NCI-H226 (cell line): ENCODE measurements at regions not wholly inside any gene's neighbourhood (a gene's known extent, or its start where the extent isn't known, plus 50 kb on each side); places are given as distances from the start of the nearest gene placed in this dataset.
"Not testable (repeated sequence)": the region's sequence is repeated elsewhere in the genome, so short reads cannot be mapped to it uniquely, and the experiment has no call there.

Experiments
- DNase-seq: peaks from one replicate; pipeline ENCODE4 v3.0.0-alpha.2; 2015

GRCh38 chr12:107377596-107378385 lies 284.4 kb upstream of the CRY1 start:
- DNase-seq, result no peak

DNA sequence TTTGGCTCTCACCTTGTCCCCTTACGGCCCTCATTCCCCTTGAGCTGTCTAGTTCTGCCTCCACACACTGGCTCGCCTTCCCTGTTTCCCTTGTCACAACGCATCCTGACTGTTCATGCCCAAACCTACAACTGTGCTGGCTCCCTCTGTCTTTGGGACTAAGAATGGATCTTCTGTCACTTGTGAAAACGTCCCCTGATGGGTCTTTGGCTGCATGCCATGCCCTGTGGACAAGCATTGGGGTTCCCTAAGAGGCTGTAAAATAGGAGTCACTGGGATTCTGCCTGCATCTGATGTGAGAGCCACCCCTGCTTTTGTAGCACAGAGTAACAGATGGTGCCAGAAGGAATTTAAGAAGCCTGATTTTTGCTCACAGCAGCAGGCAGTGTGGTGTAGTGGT lies 285.3 kb upstream of the CRY1 start:
- no peak for DNase-seq

DNA sequence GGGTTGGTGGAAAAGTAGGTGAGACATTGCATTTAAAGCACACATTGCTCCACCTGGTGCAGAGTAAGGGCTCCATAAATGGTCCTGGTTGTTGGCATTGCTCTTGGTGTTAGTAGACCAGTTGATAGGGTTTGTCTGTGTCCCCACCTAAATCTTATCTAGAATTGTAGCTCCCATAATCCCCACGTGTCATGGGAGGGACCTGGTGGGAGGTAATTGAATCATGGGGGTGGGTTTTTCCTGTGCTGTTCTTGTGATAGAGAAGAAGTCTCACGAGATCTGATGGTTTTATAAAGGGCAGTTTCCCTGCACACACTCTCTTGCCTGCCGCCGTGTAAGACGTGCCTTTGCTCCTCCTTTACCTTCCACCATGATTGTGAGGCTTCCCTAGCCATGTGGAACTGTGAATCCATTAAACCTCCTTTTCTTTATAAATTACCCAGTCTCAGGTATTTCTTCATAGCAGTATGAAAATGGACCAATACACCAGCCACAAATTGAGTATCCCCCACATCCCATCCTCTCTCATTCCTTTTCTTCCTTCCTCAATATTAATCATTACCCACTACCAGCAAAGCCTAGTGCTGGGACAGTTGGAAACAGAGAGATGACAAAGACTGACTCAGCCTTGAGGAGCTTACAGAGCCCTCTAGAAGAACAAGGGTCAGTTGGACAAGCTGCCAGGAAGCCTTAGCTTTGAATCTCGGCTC lies 285.9 kb upstream of the CRY1 start:
- not testable (repeated sequence) for DNase-seq

DNA sequence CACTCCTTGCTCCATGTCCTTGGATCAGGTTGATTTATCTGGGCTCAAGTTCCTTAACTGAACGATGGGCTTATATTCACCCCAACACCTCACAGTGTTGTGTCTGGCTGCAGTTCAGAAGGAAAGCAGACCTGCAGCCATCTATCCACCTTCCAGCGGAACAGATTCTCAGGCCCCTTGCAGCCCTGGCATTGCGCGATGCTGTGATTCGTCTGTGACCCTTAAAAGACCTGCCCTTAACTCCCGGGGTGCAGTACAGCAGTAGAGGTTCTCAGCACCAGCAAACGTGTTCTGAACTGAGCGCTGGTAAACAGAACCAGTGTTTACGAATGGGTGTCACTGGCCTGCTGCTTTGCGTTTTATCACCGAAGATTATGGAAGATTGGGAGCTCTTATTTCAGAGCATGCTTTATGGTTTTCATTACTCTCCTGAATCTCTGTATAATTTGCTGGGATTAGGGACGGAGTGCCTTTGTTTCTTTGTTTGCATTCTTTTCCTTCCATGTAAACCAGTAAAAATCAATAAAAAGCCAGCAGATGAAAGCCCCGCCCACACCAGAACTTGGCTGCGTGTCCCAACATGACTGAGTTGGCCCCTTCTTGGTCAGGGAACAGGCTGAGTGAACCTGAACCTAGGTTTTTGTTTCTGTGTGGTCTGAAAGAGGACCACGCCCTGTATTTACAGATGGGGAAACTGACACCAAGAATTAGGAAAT lies 286.7 kb upstream of the CRY1 start:
- no peak for DNase-seq

GRCh38 chr12:107384645-107385044 lies 291.3 kb upstream of the CRY1 start:
- no peak for DNase-seq

- DNase-seq, result peak; percentile 32
These were observed 292.2 kb upstream of the CRY1 start for GRCh38 chr12:107385509-107385908.

- no peak for DNase-seq
These were observed 293.2 kb upstream of the CRY1 start for GRCh38 chr12:107386569-107386968.

- no peak for DNase-seq
These were observed 294.9 kb upstream of the CRY1 start for GRCh38 chr12:107388263-107388662.

DNA sequence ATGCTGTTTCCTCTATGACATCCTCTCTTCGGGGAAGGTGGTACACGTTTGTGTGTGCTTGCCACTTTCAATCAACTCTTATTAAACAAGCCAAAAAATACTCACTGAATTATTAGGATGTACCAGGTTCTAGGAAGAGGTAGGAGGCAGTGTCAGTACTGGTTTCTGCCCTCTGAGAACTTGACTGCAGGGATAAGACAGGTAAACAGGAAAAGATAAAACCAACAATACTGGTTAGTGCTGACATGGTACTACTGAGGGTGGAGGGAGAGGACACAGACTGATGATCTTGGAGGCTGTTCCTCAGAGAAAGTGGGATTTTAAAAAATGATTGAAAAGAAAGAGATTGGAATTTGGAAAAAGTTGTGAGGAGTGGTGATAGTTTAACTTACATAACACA lies 295.2 kb upstream of the PWP1 start:
- no peak for DNase-seq

- DNase-seq, result peak; percentile 24
These were observed 292.4 kb upstream of the PWP1 start for GRCh38 chr12:107393043-107393717.

DNA sequence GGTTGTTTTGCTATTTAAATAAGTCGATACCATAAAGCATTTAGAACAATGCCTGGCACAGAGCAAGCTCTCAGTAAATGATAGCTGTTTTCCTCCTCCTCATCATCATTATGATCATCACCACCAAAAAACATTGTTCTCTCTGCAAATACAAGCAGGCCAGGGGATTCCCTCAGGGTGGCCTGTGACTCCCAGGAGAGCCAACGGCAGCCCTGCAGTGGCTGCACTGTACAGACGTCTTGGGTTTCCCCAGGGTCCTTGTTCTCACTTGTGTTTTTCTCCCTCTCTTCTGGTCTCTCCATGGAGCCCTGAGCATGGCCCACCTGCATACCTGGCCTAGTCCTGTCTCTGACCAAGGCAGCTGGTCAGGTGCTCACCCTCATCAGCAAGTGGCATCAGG lies 290.9 kb upstream of the PWP1 start:
- no peak for DNase-seq

DNA sequence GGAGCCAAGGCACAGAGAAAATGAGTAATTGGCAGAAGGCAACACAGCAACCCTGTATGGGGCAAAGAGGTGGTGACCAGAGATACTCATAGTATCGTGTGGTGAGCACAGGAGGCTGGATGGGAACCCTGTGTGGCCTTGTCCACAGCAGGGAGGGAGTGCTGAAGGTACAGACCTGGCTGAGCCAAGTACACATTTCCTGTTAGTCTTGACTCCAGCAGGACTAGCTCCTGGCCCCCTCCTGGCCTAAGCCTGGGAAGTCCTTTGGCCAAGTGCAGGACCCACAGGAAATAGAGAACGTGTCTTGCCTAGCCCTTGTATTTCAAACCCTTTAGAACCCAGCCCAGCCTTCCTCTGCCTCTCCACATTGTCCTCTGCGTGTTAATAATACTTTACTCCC lies 289.8 kb upstream of the PWP1 start:
- DNase-seq, result no peak

- no peak for DNase-seq
These were observed 288.6 kb upstream of the PWP1 start for GRCh38 chr12:107396991-107397390.

DNA sequence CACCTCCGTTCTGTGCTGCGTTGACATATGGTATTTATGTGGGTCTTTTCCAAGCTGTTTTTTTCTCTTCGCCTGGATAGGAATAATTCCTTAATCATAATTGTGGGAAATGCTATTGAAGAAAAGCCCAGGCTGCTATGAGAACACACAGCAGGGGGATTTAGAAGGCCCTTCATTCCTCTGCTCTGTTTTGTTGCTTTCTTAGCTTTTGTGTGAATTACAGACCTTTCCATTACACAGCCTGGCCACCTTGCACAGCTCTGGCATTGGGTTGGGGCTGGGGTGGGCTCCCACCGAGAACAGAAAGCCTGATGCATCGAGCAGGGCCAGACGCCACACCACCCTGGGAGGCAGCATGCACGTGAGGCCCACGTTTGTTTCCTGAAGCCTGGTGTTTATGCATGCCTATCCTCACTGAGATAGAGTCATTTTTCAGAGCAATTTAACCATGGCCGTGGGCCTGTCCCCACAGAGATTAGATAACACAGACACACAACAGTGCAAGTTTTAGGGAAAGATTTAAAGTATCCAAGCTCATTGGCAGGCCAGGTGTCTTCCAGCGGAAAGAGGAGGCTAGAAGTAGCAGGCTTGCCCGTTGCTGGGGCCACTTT lies 287.6 kb upstream of the PWP1 start:
- DNase-seq, result no peak

DNA sequence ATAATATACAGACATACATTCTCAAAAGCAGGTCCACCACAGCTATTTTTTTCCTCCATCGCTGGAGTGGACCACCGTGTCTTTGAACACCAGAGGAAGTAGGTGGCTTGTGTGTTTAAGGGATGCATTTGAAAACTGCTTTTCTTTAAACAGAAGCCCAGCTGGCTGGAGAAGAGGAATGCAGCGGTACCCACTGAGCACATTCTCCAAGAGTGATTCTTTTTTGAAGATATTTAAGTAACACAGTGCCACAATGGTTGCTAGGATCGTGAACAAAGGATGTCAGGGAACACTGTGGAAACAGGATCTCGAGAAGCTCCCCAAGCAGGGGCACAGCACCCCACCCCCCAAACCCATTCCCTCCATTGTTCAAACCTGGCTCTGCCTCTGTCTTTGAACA lies 286.6 kb upstream of the PWP1 start:
- no peak for DNase-seq

- peak; percentile 61 for DNase-seq
These were observed 284.7 kb upstream of the PWP1 start for GRCh38 chr12:107400686-107401447.

DNA sequence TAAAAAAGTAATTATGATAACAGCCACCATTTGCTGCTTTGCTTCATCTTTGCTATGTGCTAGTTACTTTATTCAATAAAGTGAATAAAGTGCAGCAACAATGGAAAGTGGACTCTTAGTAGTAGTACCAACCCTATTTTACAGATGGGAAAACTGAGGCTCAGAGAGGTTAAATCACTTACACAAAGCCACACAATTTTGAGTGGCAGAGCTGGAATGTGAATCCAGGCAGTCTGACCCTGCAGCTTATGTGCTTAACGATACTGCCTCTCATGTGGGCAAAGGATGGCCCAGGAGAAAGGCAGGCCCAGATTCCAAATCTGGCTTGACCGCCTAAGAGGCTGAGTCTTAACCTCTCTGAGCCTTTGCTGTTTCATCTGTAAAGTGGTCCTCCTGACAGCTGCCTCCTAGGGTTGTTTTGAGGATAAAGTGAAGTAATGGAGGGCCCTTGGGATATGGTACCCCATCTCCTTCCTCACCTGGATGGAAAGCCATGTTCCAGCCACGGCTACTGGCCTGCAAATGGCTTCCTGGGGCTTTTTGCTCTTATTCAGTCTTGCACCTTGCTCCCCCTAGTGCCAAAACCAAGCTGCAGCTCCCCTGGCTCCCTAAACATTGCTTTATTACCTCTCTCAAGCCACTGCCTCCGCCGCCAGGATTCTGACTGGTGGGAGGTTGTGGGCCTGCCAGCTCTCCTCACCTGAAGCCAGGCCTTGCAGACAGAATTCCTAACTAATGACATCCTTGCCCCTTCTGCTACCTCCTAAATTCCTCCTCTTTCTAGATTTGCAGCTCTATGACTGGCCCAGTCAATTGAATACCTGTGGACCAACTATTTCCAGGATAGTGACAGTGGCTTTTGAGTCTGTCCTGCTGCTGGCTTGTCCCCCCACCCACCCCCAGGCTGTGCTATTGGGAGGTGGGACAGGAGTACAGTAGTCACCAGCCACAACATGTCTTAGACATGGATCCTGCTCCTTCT lies 283.3 kb upstream of the PWP1 start:
- peak; percentile 71 for DNase-seq

DNA sequence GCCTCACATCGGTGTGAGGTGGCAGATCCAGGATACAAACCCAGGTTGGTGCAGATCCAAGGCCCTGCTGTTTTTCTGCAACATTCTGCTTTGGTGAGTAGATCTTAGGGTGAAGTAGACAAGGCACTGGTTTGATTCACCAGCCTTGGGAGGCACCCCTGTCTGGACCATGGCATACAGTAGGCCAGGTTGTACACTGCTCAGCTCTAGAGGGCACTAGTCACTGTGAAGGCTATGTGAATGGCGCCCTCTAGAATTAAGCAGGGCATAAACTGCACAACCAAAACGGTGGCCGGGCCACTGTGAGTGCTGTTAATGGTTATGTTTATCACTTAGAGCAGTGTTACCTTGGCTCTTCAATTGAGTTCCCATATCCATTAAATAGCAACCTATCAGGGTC lies 280.6 kb upstream of the PWP1 start:
- peak; percentile 50 for DNase-seq

DNA sequence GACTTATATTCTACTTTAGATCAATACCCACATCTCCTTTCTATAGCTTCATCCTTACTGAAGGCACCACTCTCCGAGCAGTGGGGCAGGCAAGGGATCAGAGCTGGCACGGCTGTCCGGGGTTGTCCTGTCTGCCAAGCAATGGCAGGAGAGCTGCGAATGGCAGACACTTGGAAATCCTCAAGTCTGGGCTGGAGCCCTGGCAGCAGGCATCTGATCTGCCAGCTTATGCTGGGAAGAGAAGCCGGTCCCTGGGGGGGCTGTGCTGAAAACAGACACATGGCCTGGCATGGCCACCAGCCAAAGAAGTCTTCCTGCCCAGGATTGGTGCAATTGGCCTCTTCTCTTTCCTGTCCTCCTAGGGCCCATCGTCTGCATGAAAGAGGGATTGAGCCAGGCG lies 280.2 kb upstream of the PWP1 start:
- no peak for DNase-seq

- DNase-seq, result no peak
These were observed 278.7 kb upstream of the PWP1 start for GRCh38 chr12:107406932-107407331.
